ENCODE measurements at regions not wholly inside any gene's neighbourhood (a gene's known extent, or its start where the extent isn't known, plus 50 kb on each side); places are given as distances from the start of the nearest gene placed in this dataset.

DNA sequence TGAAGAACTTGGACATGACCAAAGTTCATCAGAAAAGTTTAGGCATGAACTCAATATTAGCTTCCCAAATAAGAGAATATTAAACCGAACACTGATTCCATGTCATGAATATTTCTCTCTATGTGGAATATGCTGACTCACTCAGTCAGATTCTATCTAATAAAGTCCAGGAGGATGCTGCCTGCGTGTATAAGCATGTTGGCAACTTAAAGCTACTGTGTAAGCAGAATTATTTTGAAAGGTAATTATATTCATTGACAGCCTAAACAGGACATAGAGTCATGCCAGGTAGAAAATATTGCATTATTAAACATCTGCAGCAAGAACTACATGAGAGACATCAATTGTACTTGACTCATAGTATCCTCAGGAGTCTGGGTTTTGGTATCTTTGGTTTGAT is 367.9 kb upstream of the SPOCK3 start:
- ChIA-PET CTCF (no interaction called here), POLR2A (no interaction called here)
- no peak overlapping the region for H3K4me3 ChIP-seq (ENCODE audit: low read depth, low read length)
- DNase-seq (ENCODE audit: low read depth, low spot score): no peak
- TF ChIP-seq, protein P1, sequence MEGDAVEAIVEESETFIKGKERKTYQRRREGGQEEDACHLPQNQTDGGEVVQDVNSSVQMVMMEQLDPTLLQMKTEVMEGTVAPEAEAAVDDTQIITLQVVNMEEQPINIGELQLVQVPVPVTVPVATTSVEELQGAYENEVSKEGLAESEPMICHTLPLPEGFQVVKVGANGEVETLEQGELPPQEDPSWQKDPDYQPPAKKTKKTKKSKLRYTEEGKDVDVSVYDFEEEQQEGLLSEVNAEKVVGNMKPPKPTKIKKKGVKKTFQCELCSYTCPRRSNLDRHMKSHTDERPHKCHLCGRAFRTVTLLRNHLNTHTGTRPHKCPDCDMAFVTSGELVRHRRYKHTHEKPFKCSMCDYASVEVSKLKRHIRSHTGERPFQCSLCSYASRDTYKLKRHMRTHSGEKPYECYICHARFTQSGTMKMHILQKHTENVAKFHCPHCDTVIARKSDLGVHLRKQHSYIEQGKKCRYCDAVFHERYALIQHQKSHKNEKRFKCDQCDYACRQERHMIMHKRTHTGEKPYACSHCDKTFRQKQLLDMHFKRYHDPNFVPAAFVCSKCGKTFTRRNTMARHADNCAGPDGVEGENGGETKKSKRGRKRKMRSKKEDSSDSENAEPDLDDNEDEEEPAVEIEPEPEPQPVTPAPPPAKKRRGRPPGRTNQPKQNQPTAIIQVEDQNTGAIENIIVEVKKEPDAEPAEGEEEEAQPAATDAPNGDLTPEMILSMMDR (IDR thresholded peaks at IDR 0.05; ENCODE audit: insufficient read depth, low read length, missing control alignments): no peak

- POLR2A ChIA-PET: no interaction called here
- CTCF ChIA-PET: no interaction called here
- no peak overlapping the region for H3K4me3 ChIP-seq (ENCODE audit: low read depth, low read length)
- DNase-seq (ENCODE audit: low read depth, low spot score): no peak
- TF ChIP-seq, protein P1 (IDR thresholded peaks at IDR 0.05; ENCODE audit: insufficient read depth, low read length, missing control alignments): no peak
These were observed 372.3 kb upstream of the SPOCK3 start for GRCh38 chr4:167606551-167606950.

DNA sequence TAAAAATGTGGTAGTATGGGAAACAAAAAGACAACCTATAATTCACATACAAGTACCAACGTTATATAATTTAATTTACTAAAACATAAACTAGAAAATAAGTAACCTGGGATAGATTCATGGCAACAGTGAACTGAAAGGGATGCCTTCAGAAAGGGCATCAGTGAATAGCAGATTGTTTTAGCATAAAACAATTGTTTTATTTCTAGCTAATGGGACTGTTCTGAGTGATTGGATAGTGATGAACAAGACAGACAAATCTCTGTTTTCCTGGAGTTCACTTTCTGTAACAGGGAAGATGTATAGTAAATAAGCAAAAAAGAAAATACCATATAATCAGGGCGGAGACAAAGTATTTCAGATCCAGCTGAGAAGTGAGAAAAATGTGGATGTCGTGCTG is 379.1 kb upstream of the SPOCK3 start:
- CTCF ChIA-PET: interaction anchor here (1.8 kb wide), 1 partner anchor 9 kb away, joined by 7 read pairs; no protein-coding TSS in a partner anchor
- DNase-seq (ENCODE audit: low read depth, low spot score): no peak
- no peak overlapping the region for H3K4me3 ChIP-seq (ENCODE audit: low read depth, low read length)
- POLR2A ChIA-PET: no interaction called here
- TF ChIP-seq, protein P1 (IDR thresholded peaks at IDR 0.05; ENCODE audit: insufficient read depth, low read length, missing control alignments): no peak

GRCh38 chr4:167614866-167615265 is 380.6 kb upstream of the SPOCK3 start:
- ChIA-PET POLR2A (no interaction called here), CTCF (interaction anchor here (1.8 kb wide), 1 partner anchor 8 kb away, joined by 7 read pairs; no protein-coding TSS in a partner anchor)
- DNase-seq (ENCODE audit: low read depth, low spot score): no peak
- TF ChIP-seq, protein P1 (IDR thresholded peaks at IDR 0.05; ENCODE audit: insufficient read depth, low read length, missing control alignments): no peak
- no peak overlapping the region for H3K4me3 ChIP-seq (ENCODE audit: low read depth, low read length)

GRCh38 chr4:167616476-167616875 is 382.2 kb upstream of the SPOCK3 start:
- TF ChIP-seq, protein P1 (IDR thresholded peaks at IDR 0.05; ENCODE audit: insufficient read depth, low read length, missing control alignments): no peak
- peak; percentile 16 for DNase-seq (ENCODE audit: low read depth, low spot score)
- ChIA-PET POLR2A (no interaction called here), CTCF (no interaction called here)
- H3K4me3 ChIP-seq (ENCODE audit: low read depth, low read length): no peak overlapping the region

- peak; percentile 2 for DNase-seq (ENCODE audit: low read depth, low spot score)
- POLR2A ChIA-PET: no interaction called here
- TF ChIP-seq, protein P1 (IDR thresholded peaks at IDR 0.05; ENCODE audit: insufficient read depth, low read length, missing control alignments): peak; percentile 83
- CTCF ChIA-PET: interaction anchor here (0.6 to 2.0 kb wide), 22 partner anchors 8 to 1457 kb away, joined by 3 to 16 read pairs (median 4); no protein-coding TSS in a partner anchor
- H3K4me3 ChIP-seq (ENCODE audit: low read depth, low read length): no peak overlapping the region
These were observed 388.4 kb upstream of the SPOCK3 start for GRCh38 chr4:167622481-167623240.

Data from AG04449 (cell line).